ENCODE measurements at regions not wholly inside any gene's neighbourhood (a gene's known extent, or its start where the extent isn't known, plus 50 kb on each side); places are given as distances from the start of the nearest gene placed in this dataset.

DNA sequence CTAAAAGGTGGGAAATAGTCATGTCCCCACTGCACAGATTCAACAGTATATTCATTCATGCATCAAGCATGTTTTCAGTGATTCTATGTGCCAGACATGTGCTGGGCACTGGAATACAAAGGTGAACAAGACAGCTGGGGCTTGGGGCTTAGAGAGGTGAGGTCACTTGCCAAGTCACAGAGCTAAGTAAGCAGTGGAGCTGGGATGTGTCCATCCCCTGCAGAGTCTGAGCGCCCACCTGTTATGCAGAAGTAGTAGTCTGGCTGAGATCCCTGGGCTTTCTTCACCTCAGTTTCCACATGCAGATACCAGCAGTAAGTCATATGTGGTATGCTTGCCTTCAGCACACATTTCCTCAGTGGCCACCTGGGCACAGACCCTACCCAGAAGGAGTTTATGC is 263.8 kb downstream of the DHX35 start:
- WGBS, 2 donors (ENCODE audit: low coverage in 1 of 2): no CpG with 5 or more reads among the region's 1 CpG
- Histone ChIP-seq H3K27me3 (peaks cover 41% of the 10 kb centered on the region), H3K9me3 (no peaks in the 10 kb centered on the region), H3K4me3 (no peak overlapping the region), H3K36me3 (no peaks in the 10 kb centered on the region), H3K27ac (no peak overlapping the region), H3K4me1 (no peaks in the 10 kb centered on the region)
- TF ChIP-seq POLR2AphosphoS5 (IDR thresholded peaks at IDR 0.05): no peak
- TF ChIP-seq POLR2A (IDR thresholded peaks at IDR 0.05): no peak
- no peak for ATAC-seq

DNA sequence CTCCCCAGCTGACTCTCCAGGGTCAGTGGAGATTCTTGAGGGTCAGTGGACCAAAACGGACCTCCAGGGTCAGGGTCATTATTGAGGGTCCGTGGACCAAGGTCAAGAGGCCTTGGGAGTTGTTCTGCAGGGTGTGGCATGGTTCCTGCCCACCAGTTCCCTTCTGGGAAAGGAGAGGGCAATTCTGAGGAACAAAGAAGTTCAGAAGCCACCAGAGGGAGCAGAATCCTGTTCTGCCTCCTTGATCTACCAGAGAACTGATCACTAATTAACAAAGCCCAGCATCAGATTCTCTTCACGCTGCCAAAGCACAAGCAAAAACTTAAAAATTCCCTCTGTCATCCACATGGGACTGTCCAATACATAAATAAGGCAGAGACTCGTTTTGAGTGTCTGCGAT is 263.4 kb downstream of the DHX35 start:
- peaks cover 40% of the 10 kb centered on the region for H3K27me3 ChIP-seq
- H3K9me3 ChIP-seq: no peaks in the 10 kb centered on the region
- no peak overlapping the region for H3K4me3 ChIP-seq
- H3K4me1 ChIP-seq: no peaks in the 10 kb centered on the region
- WGBS, 2 donors (ENCODE audit: low coverage in 1 of 2): 53 to 90% methylated on average over 2 to 5 of the region's 5 CpGs
- no peaks in the 10 kb centered on the region for H3K36me3 ChIP-seq
- no peak for ATAC-seq
- TF ChIP-seq, protein P1, sequence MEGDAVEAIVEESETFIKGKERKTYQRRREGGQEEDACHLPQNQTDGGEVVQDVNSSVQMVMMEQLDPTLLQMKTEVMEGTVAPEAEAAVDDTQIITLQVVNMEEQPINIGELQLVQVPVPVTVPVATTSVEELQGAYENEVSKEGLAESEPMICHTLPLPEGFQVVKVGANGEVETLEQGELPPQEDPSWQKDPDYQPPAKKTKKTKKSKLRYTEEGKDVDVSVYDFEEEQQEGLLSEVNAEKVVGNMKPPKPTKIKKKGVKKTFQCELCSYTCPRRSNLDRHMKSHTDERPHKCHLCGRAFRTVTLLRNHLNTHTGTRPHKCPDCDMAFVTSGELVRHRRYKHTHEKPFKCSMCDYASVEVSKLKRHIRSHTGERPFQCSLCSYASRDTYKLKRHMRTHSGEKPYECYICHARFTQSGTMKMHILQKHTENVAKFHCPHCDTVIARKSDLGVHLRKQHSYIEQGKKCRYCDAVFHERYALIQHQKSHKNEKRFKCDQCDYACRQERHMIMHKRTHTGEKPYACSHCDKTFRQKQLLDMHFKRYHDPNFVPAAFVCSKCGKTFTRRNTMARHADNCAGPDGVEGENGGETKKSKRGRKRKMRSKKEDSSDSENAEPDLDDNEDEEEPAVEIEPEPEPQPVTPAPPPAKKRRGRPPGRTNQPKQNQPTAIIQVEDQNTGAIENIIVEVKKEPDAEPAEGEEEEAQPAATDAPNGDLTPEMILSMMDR (IDR thresholded peaks at IDR 0.05): no peak
- TF ChIP-seq POLR2A (IDR thresholded peaks at IDR 0.05): no peak
- H3K27ac ChIP-seq: no peak overlapping the region

- WGBS, 2 donors (ENCODE audit: low coverage in 1 of 2): 33 to 50% methylated on average over 1 of the region's 1 CpG
- ATAC-seq: no peak
Observed at GRCh38 chr20:39222101-39222500, 260.0 kb downstream of the DHX35 start.

DNA sequence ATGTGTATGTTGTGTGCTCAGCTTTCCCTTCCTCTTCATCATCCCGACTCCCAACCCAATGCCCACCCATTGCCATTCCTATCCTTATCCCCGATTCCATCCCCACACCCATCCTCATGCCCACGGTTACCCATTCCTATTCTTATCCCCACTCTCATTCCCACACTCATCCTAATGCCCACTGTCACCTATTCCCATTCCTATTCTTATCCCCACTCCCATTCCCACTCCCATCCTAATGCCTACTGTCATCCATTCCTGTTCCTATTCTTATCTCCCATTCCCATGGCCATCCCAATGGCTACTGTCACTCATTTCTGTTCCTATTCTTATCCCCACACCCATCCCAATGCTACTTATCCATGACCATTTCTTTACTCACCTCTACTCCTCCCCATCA is 254.1 kb downstream of the DHX35 start:
- WGBS, 2 donors (ENCODE audit: low coverage in 1 of 2): 89 to 100% methylated on average over 1 to 3 of the region's 3 CpGs
- no peak overlapping the region for H3K4me3 ChIP-seq
- no peaks in the 10 kb centered on the region for H3K9me3 ChIP-seq
- TF ChIP-seq POLR2A (IDR thresholded peaks at IDR 0.05) (no peak), EP300 (IDR thresholded peaks at IDR 0.05) (no peak), POLR2AphosphoS5 (IDR thresholded peaks at IDR 0.05) (no peak)
- TF ChIP-seq, protein P1 (IDR thresholded peaks at IDR 0.05): no peak
- no peaks in the 10 kb centered on the region for H3K4me1 ChIP-seq
- no peak for ATAC-seq
- H3K27ac ChIP-seq: no peak overlapping the region
- peaks cover 4% of the 10 kb centered on the region for H3K27me3 ChIP-seq
- no peaks in the 10 kb centered on the region for H3K36me3 ChIP-seq

More at GRCh38 chr20:39222101-39222500, 260.0 kb downstream of the DHX35 start:
- no peak for TF ChIP-seq EP300 (IDR thresholded peaks at IDR 0.05)
- TF ChIP-seq, protein P1 (IDR thresholded peaks at IDR 0.05): no peak
- no peaks in the 10 kb centered on the region for H3K9me3 ChIP-seq
- no peaks in the 10 kb centered on the region for H3K36me3 ChIP-seq
- peaks cover 23% of the 10 kb centered on the region for H3K27me3 ChIP-seq
- H3K4me1 ChIP-seq: no peaks in the 10 kb centered on the region
- no peak overlapping the region for H3K4me3 ChIP-seq
- no peak overlapping the region for H3K27ac ChIP-seq

DNA sequence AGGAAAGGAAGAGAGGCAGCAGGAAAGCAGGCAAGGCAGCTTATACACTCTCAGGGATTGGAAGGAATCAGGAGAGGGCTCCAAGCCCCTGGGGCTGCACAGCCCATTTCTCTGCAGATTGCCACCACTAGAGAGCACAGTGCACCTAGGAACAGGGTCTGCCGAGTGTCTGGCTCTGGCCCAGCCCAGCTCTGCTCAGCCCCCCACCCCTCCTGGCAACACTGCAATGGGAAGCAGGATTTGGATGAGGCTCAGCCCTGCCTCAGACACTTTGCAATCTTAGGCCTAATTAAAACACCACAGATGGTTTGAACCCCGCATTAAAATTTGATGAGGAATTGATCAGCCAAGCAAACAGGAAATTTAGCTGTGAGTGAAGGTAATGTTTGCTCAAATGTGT is 252.7 kb downstream of the DHX35 start:
- Histone ChIP-seq H3K4me3 (no peak overlapping the region), H3K27ac (no peak overlapping the region), H3K36me3 (no peaks in the 10 kb centered on the region), H3K4me1 (no peaks in the 10 kb centered on the region), H3K9me3 (no peaks in the 10 kb centered on the region), H3K27me3 (peaks cover 4% of the 10 kb centered on the region)
- ATAC-seq: no peak
- WGBS, 2 donors (ENCODE audit: low coverage in 1 of 2): 63% methylated on average over 1 of the region's 2 CpGs; no CpG with 5 or more reads in 1 of the 2 donors
- no peak for TF ChIP-seq POLR2AphosphoS5 (IDR thresholded peaks at IDR 0.05)

- no peak overlapping the region for H3K4me3 ChIP-seq
- ATAC-seq: no peak
- H3K27ac ChIP-seq: no peak overlapping the region
- 37 to 90% methylated on average over 1 to 3 of the region's 3 CpGs for WGBS, 2 donors (ENCODE audit: low coverage in 1 of 2)
- H3K36me3 ChIP-seq: no peaks in the 10 kb centered on the region
- H3K27me3 ChIP-seq: peaks cover 4% of the 10 kb centered on the region
- H3K9me3 ChIP-seq: no peaks in the 10 kb centered on the region
- H3K4me1 ChIP-seq: no peaks in the 10 kb centered on the region
- TF ChIP-seq POLR2AphosphoS5 (IDR thresholded peaks at IDR 0.05) (no peak), POLR2A (IDR thresholded peaks at IDR 0.05) (no peak), EP300 (IDR thresholded peaks at IDR 0.05) (no peak)
- TF ChIP-seq, protein P1 (IDR thresholded peaks at IDR 0.05): no peak
Observed at GRCh38 chr20:39213476-39214145, 251.5 kb downstream of the DHX35 start.
